Urinary bladder (tissue), 3 donors: ENCODE measurements at regions not wholly inside any gene's neighbourhood (a gene's known extent, or its start where the extent isn't known, plus 50 kb on each side); places are given as distances from the start of the nearest gene placed in this dataset.

ENCODE experiments used
- DNase-seq: peaks from one replicate; pipeline ENCODE4 v3.0.0-alpha.2; 2015; ENCODE audit errors: extremely low spot score
- H3K27ac ChIP-seq: one replicate; pipeline ENCODE4 v1.5.1; 2013; ENCODE audit warnings: low read depth, mild to moderate bottlenecking, moderate library complexity
- H3K36me3 ChIP-seq: one replicate; pipeline ENCODE4 v1.6.1; 2013; ENCODE audit warnings: mild to moderate bottlenecking, moderate library complexity; ENCODE audit not compliant: insufficient read depth
- H3K4me1 ChIP-seq: one replicate; pipeline ENCODE4 v1.6.1; 2013; ENCODE audit warnings: mild to moderate bottlenecking, moderate library complexity; ENCODE audit not compliant: insufficient read depth
- H3K4me3 ChIP-seq: one replicate; pipeline ENCODE4 v1.5.1; 2013; ENCODE audit warnings: low read depth, low read length
- WGBS: extraction: QIAGEN DNeasy Blood & Tissue Kit; methylation state at CpG from one replicate; pipeline ENCODE4 v1.1.7; 2013; 5-methylcytosine and 5-hydroxymethylcytosine counted together
- donor health status: healthy with polysubstance abuse.
- donor health status: healthy.

- Histone ChIP-seq H3K4me3 (no peak overlapping the region), H3K27ac (no peak overlapping the region), H3K36me3 (no peaks in the 10 kb centered on the region), H3K4me1 (no peaks in the 10 kb centered on the region)
- DNase-seq = no peak
- 43% methylated on average over 1 of the region's 1 CpG for WGBS
Observed at GRCh38 chr2:190791976-190792575, 88.5 kb upstream of the GLS start.

GRCh38 chr2:190792956-190793888 is 87.4 kb upstream of the GLS start:
- no peaks in the 10 kb centered on the region for H3K36me3 ChIP-seq
- no peak overlapping the region for H3K27ac ChIP-seq
- no peak overlapping the region for H3K4me3 ChIP-seq
- WGBS = 85% methylated on average over 9 of the region's 9 CpGs
- no peak for DNase-seq
- H3K4me1 ChIP-seq = no peaks in the 10 kb centered on the region

- 92% methylated on average over 6 of the region's 6 CpGs for WGBS
- no peaks in the 10 kb centered on the region for H3K4me1 ChIP-seq
- H3K4me3 ChIP-seq = no peak overlapping the region
- H3K27ac ChIP-seq = no peak overlapping the region
- DNase-seq = no peak
- H3K36me3 ChIP-seq = no peaks in the 10 kb centered on the region
Observed at GRCh38 chr2:190794377-190794776, 86.2 kb upstream of the GLS start.

- H3K4me3 ChIP-seq = no peak overlapping the region
- H3K27ac ChIP-seq = no peak overlapping the region
- no peaks in the 10 kb centered on the region for H3K36me3 ChIP-seq
- no peak for DNase-seq
- no peaks in the 10 kb centered on the region for H3K4me1 ChIP-seq
Observed at GRCh38 chr2:190794790-190795189, 85.8 kb upstream of the GLS start.

GRCh38 chr2:190795686-190796085 is 84.9 kb upstream of the GLS start:
- no peaks in the 10 kb centered on the region for H3K4me1 ChIP-seq
- no peak overlapping the region for H3K4me3 ChIP-seq
- no peaks in the 10 kb centered on the region for H3K36me3 ChIP-seq
- no peak overlapping the region for H3K27ac ChIP-seq
- no peak for DNase-seq

- no peak overlapping the region for H3K27ac ChIP-seq
- no peak overlapping the region for H3K4me3 ChIP-seq
- no peaks in the 10 kb centered on the region for H3K4me1 ChIP-seq
- no peak for DNase-seq
- no peaks in the 10 kb centered on the region for H3K36me3 ChIP-seq
Observed at GRCh38 chr2:190799999-190800398, 80.6 kb upstream of the GLS start.

GRCh38 chr2:190800528-190800927 is 80.1 kb upstream of the GLS start:
- no peak overlapping the region for H3K27ac ChIP-seq
- 72% methylated on average over 1 of the region's 1 CpG for WGBS
- no peak for DNase-seq
- H3K4me1 ChIP-seq = no peaks in the 10 kb centered on the region
- H3K4me3 ChIP-seq = no peak overlapping the region
- H3K36me3 ChIP-seq = no peaks in the 10 kb centered on the region

GRCh38 chr2:190802129-190802528 is 78.5 kb upstream of the GLS start:
- Histone ChIP-seq H3K36me3 (no peaks in the 10 kb centered on the region), H3K4me3 (no peak overlapping the region), H3K4me1 (no peaks in the 10 kb centered on the region), H3K27ac (no peak overlapping the region)
- WGBS = 89% methylated on average over 3 of the region's 3 CpGs
- DNase-seq = no peak

GRCh38 chr2:190802626-190803209 is 77.9 kb upstream of the GLS start:
- H3K4me3 ChIP-seq = no peak overlapping the region
- H3K4me1 ChIP-seq = no peaks in the 10 kb centered on the region
- DNase-seq = no peak
- H3K27ac ChIP-seq = no peak overlapping the region
- WGBS = 66% methylated on average over 1 of the region's 1 CpG
- H3K36me3 ChIP-seq = no peaks in the 10 kb centered on the region

- Histone ChIP-seq H3K36me3 (no peaks in the 10 kb centered on the region), H3K27ac (no peak overlapping the region), H3K4me3 (no peak overlapping the region), H3K4me1 (no peaks in the 10 kb centered on the region)
- WGBS = 36% methylated on average over 5 of the region's 5 CpGs
- no peak for DNase-seq
Observed at GRCh38 chr2:190804182-190804795, 76.3 kb upstream of the GLS start.

GRCh38 chr2:190805126-190805525 is 75.5 kb upstream of the GLS start:
- Histone ChIP-seq H3K27ac (no peak overlapping the region), H3K36me3 (no peaks in the 10 kb centered on the region), H3K4me3 (no peak overlapping the region), H3K4me1 (no peaks in the 10 kb centered on the region)
- no peak for DNase-seq
- 85% methylated on average over 1 of the region's 1 CpG for WGBS

GRCh38 chr2:190805843-190806242 is 74.8 kb upstream of the GLS start:
- Histone ChIP-seq H3K4me3 (no peak overlapping the region), H3K27ac (no peak overlapping the region), H3K36me3 (no peaks in the 10 kb centered on the region), H3K4me1 (no peaks in the 10 kb centered on the region)
- 82% methylated on average over 3 of the region's 3 CpGs for WGBS
- no peak for DNase-seq

GRCh38 chr2:190807886-190808285 is 72.7 kb upstream of the GLS start:
- H3K27ac ChIP-seq = no peak overlapping the region
- no peak overlapping the region for H3K4me3 ChIP-seq
- no peaks in the 10 kb centered on the region for H3K36me3 ChIP-seq
- 97% methylated on average over 2 of the region's 2 CpGs for WGBS
- no peak for DNase-seq
- H3K4me1 ChIP-seq = no peaks in the 10 kb centered on the region
